ENCODE measurements at regions not wholly inside any gene's neighbourhood (a gene's known extent, or its start where the extent isn't known, plus 50 kb on each side); places are given as distances from the start of the nearest gene placed in this dataset.

DNA sequence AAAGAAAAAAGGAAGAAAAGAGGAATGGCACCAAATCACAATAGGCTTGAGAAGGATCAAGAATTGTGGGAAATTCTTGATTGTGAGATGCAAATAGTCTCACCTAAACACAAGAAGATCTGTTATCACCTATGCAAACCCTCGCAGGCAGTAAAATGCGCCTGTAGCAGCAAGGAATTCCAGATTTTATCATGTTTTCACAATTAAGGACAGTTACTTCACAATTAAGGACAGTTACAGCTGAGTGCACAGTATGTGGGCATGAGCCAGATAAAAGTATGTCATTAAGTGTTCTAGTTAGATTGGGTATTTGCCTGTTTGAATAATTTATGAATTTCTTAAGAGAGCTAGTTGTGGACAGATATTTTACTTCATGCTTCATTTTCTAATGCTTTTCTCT is 336.2 kb downstream of the CDC14C start:
- DNase-seq, result no peak

DNA sequence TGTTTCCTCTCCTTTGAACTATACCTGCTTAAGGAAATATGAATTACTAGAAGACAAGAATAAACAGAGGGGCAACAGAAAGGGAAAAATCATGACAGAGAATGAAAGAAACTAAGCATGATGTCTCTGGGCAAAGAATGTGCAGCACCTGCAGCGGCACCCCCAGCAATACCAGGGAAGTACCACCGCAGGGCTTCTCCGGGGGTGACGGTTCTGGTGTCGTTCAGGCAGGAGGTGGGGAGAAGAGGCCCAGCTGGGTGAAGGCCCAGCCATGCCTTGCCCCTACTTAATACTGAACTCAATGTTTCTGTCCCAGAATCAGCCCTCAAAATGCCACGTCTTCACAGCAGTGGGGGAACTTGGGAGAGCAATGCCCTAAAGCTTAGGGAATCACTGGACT is 337.6 kb downstream of the CDC14C start:
- DNase-seq, result no peak

GRCh38 chr7:49264530-49264929 is 340.2 kb downstream of the CDC14C start:
- no peak for DNase-seq

- DNase-seq, result no peak
Observed at GRCh38 chr7:49273897-49274296, 349.6 kb downstream of the CDC14C start.

DNA sequence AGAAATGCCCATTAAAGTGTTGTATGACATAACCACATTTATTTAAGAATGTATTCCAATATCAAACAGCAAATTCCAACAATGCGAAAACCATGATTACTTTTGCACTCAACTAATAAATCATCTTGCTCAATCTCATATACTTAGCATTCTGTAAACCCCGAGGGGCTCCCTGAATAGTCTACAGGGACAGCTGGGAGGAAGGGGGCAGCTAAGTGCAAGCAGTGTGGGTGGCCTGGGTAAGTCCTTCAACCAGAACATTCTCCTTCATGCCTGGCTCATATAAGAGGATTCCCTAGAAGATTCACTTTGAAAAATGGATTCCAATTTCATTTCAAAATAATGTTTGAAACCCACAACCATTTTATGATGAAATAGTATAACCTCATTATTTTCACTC is 355.5 kb downstream of the CDC14C start:
- no peak for DNase-seq

GRCh38 chr7:49287653-49288052 is 363.3 kb downstream of the CDC14C start:
- no peak for DNase-seq

DNA sequence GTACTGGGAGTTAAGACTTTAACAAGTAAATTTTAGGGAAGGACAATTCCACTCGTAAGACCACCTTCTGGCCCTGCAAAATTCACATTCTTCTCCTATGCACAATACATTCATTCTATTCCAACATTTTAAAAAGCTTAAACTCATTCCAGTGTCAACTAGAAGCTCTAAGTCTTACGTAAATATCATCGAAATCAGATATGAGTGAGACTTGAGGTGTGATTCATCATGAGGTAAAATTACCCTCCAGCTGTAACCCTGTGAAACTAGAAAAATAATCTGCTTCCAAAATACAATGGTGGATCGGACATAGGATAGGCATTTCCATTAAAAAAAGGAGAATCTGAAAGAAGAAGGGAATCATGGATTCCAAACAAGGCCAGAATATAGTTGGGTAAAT is 370.3 kb downstream of the CDC14C start:
- no peak for DNase-seq

- DNase-seq, result no peak
Observed at GRCh38 chr7:49295146-49295545, 370.8 kb downstream of the CDC14C start.

- no peak for DNase-seq
Observed at GRCh38 chr7:49297958-49298357, 373.6 kb downstream of the CDC14C start.

DNA sequence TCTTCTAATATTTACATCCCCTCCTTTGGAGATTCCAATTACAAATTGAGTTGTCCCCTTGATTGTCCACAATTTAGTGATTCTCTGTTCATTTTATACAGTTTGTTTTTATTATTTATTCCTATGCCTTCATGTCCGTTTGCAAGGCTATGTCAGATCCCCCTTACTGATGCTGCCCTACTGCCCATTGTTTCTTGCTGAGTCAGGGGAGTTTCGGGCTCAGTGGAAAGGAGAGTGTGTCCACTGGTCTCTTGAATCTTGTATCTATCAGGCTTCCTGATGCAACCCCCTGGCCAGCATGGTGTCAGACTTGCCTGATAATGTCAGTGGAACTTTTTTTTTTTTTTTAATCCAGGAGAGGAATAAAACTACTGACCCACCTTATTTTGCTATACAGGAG is 384.4 kb downstream of the CDC14C start:
- no peak for DNase-seq

- DNase-seq, result no peak
Observed at GRCh38 chr7:49320083-49320482, 395.7 kb downstream of the CDC14C start.

DNA sequence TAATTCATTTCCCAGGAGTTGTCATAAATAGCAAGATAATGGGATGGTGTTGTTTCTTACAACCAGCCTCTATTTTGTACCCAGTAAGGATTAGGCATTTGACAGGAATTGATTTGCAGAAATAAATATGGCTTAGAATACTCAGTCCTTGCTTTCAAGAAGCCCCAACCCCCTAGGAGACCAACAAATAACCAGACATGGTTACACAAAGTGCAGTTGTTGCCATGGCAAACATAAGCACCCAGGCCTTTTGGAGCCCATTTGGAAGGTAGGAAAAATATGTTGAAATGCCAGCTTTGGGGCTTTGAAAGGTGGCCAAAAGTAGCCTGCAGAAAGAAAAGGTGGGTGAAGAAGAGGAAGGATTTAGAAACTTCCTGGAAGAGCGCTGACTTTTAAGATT is 397.5 kb downstream of the CDC14C start:
- no peak for DNase-seq

- DNase-seq, result no peak
Observed at GRCh38 chr7:49322476-49322875, 398.1 kb downstream of the CDC14C start.

GRCh38 chr7:49324040-49324439 is 399.7 kb downstream of the CDC14C start:
- no peak for DNase-seq

DNA sequence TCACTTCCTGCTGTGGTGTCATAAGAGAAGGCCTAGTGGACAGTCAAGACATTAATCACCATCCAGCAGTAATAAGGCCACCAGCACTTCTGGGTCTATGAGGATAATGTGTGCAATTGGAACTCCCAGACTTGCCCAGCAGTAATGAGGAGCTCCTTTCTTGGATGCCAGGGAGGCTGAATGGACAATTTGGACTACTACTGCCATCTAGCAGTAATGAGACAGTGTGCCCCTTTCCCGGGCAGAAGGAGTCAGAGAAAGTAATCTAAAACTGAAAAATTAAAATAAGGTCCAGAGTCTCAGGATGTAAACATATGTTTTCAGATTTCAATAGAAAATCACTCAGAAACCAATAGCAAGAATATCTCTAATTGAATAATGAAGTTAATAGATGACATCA is 400.4 kb downstream of the CDC14C start:
- no peak for DNase-seq

GRCh38 chr7:49325571-49325970 is 401.2 kb downstream of the CDC14C start:
- no peak for DNase-seq

GRCh38 chr7:49327155-49327554 is 402.8 kb downstream of the CDC14C start:
- DNase-seq, result no peak

- no peak for DNase-seq
Observed at GRCh38 chr7:49333180-49333881, 409.0 kb downstream of the CDC14C start.

DNA sequence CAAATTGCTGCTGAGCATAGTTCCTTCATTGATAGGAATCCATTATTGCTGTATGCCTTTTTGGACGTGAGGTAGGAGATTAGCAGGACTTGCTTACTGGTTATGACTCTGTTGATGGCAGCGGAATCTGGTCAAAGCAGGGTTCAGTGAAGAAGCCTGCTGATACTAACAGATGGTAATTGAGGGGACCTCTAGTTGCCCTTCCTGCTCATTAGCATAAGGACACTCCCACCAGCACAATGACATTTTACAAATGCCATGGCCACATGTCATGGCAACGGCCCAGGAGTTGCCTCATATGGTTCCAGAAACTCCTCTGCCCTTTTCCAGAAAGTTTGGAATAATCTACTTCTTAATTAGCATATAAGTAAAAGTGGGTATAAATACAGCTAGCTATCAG is 417.5 kb downstream of the CDC14C start:
- no peak for DNase-seq

- no peak for DNase-seq
Observed at GRCh38 chr7:49344556-49344955, 420.2 kb downstream of the CDC14C start.

GRCh38 chr7:49346195-49346899 is 422.0 kb downstream of the CDC14C start:
- no peak for DNase-seq

- DNase-seq, result no peak
Observed at GRCh38 chr7:49367072-49367471, 406.4 kb upstream of the VWC2 start.

DNA sequence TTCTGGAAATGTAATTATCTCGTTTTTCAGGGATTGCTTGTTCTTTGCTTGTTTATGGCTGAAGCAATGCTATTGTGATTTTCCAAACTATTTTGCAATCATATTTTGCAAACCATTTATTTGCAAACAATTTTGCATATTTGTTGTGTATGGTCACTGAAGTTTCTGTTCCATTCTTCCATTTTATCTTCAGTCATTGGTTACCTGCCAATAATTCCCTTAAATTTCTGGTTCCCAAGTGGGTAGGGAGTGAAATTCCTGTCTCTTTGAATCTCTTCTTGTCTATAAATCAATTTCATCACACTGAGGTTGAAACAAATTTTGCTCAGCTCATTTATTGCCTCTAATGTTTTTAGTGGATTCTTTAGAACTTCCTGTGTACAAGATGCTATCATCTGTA is 401.7 kb upstream of the VWC2 start:
- no peak for DNase-seq

GRCh38 chr7:49376817-49377375 is 396.5 kb upstream of the VWC2 start:
- no peak for DNase-seq

- no peak for DNase-seq
Observed at GRCh38 chr7:49386792-49387191, 386.6 kb upstream of the VWC2 start.

All from NCI-H1105 (cell line).